ENCODE measurements at regions not wholly inside any gene's neighbourhood (a gene's known extent, or its start where the extent isn't known, plus 50 kb on each side); places are given as distances from the start of the nearest gene placed in this dataset.
"Not testable (repeated sequence)": the region's sequence is repeated elsewhere in the genome, so short reads cannot be mapped to it uniquely, and the experiment has no call there.

DNA sequence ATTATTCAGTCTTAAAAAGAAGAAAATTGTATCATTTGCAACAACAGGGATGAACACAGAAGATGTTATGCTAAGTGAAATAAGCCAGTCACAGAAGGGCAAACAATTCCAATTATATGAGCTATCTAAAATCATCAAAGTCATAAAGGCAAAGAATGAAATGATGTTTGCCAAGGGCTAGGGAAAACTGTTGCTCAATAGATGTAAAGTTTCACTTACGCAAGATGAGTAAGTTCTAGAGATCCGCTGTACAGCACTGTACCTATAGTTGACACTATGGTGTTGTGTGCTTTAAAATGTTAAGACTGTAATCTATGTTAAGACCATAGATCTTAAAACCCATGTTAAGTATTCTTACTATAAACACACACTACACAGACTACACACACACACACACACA lies 904.6 kb upstream of the LRRN3 start:
- no peak for DNase-seq (ENCODE audit: low read depth in 4 of 4, low spot score in 2 of 4)

DNA sequence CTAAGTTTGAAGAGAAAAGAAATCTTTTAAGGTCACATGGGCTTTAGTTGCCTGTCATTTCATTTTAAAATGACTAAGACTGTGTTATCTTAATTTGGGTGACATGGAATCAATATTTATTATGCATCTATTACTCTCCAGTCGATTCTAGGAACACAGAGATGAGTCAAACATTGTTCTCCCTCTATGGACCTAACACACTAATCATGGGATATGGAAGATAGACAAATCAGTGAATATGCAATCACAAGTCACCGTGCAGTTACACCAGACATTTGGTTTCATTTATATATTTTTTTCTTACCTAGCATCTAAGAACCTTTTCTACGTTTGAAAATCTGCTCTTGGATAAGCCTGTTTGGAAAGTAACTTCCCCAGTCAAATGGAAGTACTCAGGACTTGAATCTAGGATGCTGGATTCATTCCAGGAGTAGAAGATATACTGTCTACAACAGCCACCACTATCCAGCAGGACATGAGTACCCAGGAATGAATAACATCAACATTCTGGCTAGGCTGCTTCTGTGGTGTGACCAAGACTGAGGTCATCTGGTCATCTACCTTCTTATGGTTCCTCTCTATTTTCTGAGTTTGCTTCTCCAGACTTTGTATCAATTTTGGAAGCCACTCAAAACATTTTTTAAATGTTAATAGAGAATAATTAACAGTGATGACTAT lies 902.9 kb upstream of the LRRN3 start:
- DNase-seq (ENCODE audit: low read depth in 4 of 4, low spot score in 2 of 4): no peak

DNA sequence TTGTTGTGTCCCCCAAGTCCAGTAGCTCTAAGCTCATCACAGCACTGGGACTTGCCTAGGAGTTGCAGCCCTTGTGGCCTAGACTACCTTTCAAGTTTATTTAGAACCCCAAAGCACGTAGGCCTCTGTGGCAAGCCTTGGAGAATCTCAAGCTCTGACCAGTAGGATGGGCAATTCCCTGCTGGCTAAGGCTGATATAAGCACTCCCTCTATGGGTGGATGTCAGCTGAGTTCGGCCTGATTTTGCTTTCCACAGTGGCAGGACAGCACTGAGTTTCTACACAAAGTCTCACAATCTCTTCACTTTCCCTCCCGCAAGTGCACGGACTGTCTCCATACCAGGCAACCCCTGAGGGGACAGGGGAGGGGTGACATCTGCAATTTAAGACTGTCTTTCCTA lies 886.4 kb upstream of the LRRN3 start:
- DNase-seq (ENCODE audit: low read depth in 4 of 4, low spot score in 2 of 4): no peak

DNA sequence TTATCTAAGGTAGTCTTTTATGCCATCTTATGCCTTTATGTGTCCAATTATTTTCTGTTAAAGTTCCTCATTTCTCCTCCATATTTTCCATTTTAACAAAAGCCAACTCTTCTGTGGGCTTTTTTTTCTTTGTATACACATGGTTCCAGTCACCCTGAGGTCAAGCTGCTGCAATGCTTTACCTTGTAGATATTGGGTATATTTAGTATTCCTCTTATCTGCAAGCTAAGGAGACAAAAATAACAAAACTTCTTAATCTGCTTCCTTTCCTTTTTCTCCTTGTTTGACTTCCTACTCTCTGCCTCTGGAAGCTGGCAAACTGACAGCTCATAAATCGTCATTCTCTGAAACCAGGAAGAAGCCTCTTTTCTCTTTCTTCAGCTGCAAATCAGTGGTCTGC lies 885.0 kb upstream of the LRRN3 start:
- no peak for DNase-seq (ENCODE audit: low read depth in 4 of 4, low spot score in 2 of 4)

DNA sequence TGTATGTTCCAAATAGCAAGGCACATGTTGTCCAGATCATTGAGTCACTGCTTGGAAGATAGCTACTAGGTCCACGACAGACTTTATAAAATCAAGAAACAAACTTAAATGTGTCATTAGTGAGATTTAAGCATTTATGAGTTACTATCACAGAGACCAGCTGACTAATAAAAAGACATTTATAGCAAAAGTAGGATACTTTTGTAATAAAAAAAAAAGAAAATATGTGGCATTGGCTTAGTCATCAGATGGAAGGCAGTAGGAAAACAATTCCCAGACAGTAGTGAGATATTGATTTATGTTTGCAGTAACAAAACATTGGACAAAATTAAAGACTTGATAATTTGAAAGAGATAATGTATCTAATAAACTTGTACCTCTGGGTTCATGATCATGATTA lies 881.0 kb upstream of the LRRN3 start:
- no peak for DNase-seq (ENCODE audit: low read depth in 4 of 4, low spot score in 2 of 4)

DNA sequence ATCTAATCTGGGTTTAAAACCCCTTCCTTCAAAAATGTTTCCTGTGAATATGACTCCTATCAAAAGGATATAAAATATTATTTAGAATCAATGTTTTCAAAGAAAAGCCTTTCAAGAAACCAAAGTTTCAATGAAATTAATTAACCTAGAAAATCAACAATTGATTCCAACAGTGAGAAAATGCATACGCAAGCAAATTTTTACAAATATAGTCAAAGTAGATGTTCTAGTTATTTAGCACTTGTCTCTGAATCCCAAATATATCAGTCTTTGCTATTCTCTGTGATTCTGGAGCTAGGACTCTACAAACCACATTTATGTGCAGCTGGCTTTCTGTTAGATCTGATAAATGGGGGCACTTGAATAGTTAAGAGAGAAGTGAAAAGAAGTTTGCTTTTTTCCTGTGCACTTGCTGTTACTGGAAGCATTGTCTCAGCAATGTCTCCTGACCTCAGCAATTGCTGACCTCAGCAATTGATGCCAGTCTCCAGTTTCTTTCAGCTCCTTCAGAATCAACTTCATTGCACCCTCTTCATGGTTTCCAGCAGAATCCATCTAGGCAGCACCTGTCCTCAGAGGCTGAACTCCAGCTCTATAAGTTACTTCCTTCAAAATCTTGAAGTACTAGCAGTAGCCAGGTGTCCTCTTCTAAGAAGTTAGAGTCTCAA lies 879.9 kb upstream of the LRRN3 start:
- DNase-seq (ENCODE audit: low read depth in 4 of 4, low spot score in 2 of 4): no peak

DNA sequence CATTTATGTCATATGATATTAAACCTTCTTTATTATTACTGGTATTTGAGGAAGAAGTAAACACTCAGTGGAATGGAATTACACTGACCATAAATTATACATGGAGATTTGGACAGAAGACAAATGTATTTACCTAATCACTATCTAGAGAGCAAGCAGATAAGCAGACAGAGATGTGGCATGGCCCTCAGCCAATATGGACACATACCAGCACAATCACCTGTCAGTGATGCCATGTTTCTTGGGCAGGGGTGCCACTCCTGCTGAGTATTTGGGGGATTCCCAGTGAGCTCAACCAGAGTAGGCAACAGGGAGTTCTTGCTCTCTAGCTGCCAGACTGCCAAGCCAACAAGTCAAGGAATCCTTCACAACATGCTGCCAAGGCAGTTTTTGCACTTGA lies 866.3 kb upstream of the LRRN3 start:
- DNase-seq (ENCODE audit: low read depth in 4 of 4, low spot score in 2 of 4): no peak

DNA sequence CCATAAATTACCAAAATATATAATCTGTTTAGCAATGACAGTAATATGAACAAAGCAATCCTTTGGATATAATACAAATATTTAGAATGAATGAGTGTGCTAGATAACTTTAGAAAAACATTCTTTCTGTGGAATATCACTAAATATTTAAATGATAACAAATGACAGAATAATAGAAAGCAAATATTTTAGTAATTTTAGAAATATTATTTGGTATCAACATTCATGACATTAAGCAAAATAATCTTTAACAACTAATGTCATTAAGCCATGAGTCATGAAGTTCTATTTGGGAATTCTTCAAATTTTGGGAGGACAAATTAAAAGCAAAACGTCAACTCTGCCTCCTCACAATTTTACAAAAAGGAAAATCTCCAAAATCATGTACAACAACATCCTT lies 844.8 kb upstream of the LRRN3 start:
- no peak for DNase-seq (ENCODE audit: low read depth in 4 of 4, low spot score in 2 of 4)

DNA sequence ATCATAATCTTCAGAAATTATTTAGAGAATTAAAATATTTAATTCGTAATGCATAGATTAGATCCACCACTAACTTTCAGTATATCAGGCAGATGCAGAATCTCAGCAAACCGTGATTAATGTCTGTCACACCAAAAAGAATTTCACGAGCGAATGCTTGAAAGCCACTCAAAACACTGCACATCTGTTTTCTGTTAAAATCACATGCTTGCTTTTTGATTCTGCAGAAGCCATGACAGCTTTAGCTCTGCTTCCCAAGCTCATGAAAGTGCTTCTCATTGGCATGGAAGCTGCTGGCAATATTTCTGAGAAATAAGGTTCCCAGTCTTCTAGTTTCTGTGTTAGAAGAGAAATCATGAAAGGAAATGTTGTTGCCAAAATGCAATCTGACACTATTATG lies 837.8 kb upstream of the LRRN3 start:
- DNase-seq (ENCODE audit: low read depth in 4 of 4, low spot score in 2 of 4): no peak

DNA sequence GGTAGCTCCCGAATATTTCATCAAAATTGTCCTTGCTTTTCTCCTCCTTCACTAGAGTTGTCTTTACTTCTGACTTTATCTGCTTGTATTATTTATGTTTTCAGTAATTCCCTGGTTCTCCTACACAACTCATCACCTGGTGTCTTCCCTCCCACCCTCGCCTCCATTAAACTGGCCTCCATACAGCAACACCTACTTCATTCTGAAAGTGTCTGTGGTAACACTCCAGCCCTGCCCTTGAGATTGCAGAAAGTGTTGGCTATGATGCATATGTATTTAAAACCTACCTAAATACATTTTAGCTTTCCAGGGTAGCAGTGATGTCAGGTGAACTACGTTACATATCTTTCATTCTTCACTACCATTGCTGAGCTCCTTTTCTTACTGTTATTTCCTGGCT lies 833.3 kb upstream of the LRRN3 start:
- no peak for DNase-seq (ENCODE audit: low read depth in 4 of 4, low spot score in 2 of 4)

DNA sequence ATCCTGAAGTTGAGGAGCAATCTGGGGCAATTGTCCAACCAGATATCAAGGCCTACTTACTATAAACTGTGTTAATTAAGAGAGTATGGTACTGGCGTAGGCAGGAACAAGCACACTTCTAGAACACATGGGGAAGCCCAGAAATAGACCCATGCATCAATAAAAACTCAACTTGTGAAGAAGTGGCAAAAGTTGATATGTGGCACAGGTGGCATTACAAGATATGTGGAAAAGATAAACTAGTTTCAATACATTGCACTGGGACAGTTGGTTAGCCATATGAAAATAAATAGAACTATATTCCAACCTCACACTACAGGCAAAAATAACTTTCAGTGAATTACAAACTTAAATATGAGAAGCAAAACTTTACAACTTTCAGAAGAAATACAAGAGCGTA lies 828.7 kb upstream of the LRRN3 start:
- no peak for DNase-seq (ENCODE audit: low read depth in 4 of 4, low spot score in 2 of 4)

DNA sequence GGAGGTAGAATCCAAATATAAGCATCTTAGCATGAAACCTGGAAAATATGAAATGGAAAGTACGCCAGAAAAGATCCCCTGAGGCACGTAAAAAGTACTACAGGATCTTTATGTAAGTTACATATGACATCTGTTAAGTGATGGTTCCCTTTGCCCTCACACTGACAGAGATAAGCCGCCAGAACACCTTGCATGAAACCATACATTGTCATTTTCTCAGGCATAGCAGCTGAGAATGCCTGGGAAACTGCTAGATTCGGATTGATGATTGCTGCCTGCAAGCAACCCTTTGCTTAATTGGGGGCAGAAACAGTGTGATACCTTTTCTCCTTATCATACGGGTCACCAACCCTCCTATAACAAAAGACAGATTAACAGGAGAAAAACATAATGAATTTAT lies 826.6 kb upstream of the LRRN3 start:
- DNase-seq (ENCODE audit: low read depth in 4 of 4, low spot score in 2 of 4): no peak

DNA sequence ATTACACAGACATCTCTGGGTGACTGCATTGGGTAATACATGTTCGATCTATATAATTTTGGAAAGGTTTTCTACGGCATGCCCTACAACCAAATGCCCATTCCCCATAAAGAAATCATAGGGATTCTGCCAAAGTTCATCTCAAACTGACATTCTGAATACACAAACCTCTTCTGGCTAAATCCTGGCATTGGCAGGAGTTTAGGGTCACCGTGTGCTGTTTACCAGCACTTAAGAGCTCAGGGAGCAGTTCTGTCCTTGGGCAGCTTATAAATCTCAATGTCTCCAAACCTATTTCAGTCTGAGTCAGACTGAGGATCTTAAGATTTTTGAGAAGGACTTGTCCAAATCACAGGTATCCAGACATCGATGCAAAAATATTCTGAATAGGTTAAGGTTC lies 809.6 kb upstream of the LRRN3 start:
- DNase-seq (ENCODE audit: low read depth in 4 of 4, low spot score in 2 of 4): no peak

DNA sequence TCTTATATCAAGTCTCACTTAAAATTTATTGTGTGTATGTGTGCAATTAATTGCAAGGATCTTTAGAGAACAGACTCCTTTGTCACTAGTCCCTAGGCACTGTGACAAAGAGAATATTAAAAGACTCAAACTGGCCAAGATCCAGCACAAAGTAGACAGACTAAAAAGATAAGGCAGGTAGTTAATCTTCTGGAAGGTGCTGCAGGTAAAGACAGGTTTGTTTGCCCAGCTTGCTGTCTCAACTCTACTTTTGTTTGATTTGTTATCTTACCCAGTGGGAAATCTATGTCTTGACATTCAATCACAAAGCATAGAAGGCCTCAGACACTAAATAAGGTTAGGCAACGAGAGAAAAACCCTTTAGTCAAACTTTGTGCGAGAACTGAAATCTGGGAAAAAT lies 807.9 kb upstream of the LRRN3 start:
- no peak for DNase-seq (ENCODE audit: low read depth in 4 of 4, low spot score in 2 of 4)

DNA sequence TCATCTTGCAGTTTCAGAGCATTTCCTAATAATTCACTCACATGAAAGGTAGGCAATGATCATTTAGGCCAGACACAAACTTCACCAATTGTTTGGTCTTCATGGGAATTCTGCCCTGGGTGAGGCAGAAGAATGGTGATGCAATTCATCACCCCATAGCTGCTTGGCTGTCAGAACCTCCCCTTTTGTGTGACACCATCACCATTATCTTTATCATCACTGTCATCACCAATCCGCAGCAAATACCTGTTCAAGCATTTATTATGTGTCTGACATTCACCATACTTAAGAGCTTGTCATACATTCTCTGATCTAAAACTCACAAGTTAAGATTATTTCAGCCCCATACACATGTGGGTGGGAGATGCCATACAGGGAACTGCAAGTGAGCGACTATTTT lies 799.5 kb upstream of the LRRN3 start:
- DNase-seq (ENCODE audit: low read depth in 4 of 4, low spot score in 2 of 4): no peak

DNA sequence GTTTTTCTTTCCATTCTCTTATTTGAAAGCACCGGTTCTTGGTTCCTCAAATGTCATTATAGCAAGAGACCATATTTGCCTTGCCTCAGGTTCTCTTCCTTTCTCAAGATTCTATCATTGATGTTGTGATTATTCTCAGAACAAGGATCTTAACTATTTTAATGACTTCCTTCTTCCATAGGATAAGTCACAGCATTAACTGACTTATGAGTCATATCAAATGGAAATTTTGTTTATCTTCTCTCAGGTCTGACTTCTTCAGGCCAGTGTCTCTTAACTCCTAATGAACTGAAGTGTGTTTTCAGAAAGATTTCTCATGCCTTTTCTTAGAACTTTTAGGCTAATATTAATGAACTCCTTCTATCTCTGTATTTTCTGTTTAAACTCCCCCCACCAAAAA lies 794.6 kb upstream of the LRRN3 start:
- no peak for DNase-seq (ENCODE audit: low read depth in 4 of 4, low spot score in 2 of 4)

DNA sequence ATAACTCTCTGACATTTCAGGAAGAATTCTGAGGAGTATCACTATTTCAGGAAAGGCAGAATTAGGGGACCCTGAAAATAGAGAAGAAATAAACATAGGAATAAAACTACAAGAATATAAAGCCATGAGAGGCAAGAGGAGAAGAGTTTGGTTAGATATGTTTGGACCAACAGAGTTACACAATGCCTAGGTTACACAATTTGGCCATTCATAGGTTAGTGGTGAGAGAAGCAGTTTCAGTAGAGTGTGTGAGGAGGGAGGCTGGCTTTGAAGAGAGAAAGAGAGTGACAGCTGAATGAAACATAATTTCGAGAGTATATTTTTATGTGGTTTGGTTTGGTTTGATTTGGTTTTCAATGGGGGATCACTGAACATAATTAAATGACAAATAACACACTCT lies 783.2 kb upstream of the LRRN3 start:
- DNase-seq (ENCODE audit: low read depth in 4 of 4, low spot score in 2 of 4): no peak

DNA sequence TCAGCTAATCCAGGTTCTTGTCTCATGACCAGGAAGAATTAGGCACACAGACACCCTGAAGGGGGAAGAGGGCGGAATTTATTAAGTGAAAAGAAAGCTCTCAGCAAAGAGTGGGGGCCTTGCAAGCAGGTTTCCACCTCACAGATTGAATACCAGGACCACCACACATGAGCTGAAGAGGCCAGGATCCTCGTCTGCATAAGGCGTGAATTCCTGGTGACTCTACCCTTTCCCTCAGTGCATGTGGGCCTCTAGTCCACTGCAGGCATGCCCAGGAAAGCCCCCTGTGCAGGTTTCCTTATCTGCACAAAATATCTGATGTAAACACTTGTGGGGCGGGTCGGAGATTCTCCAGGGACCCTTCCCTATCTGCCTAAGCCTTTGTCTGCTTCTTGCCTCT lies 782.1 kb upstream of the LRRN3 start:
- no peak for DNase-seq (ENCODE audit: low read depth in 4 of 4, low spot score in 2 of 4)

DNA sequence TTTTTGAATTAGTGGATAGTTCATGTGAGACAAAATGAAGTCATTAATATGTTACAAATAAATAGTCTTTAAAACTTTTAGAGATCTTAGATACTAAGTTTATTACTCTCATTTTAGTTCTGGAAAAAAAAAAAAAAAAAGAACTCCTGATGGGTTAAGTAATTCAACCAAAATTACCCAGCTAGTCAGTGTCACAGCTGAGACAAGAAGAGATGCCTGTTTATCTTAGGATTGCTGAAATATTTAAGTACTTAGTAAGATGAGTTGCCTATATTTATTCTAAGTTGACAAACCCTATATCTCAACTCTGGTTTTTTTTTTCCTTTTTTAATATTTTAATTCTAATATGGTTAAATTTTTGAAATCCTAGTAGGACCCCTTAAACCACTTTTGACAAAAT lies 781.0 kb upstream of the LRRN3 start:
- no peak for DNase-seq (ENCODE audit: low read depth in 4 of 4, low spot score in 2 of 4)

DNA sequence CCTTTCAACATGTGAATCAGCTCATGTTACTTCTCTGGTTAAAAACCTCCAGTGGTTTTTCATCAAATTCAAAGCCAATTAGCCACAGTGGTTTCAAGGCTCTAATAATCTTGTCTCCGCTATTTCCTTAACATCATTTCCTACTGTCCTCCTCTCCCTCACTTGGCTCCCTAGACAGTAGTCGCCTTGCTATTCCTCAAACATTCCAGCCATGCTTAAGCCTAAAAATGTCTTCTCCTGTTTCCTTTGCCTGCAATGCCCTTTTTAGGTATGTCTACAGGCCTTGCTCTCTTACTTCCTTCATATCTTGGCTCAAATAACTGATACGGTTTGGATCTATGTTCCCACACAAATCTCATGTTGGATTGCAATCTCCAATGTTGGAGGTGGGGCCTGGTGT lies 779.4 kb upstream of the LRRN3 start:
- DNase-seq (ENCODE audit: low read depth in 4 of 4, low spot score in 2 of 4): no peak

DNA sequence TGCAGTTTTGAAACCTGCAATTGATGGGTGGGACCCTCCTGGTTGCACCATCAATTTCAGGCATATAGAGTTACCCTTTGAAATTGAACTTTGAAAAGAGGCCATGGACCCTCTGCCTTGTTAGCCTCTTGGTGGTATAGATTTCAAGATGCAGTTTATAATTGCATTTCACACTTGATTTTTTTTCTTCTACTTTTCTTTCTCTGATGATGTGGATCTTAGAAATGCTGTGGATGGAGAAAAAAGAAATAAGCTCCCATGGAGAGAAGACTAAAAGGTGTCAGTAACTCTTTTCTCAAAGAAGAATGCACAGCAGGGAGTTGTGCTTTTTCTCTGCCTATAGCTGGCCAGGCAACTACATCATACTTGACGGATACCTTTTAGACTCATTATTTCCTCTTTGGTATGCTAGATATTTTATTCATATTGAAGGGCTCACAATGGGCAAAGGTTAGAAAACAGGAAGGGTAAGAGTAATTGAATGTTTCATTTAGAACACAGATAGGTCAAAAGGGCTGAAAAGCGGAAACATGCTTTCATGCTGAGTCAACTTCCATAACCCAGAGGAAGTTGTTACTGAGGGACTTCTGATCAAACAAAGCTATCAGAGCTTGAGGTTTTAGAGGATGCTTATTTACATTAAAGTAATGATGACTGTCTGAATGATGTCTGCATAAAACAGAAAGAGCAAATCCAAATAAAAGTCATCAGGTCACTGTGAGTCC lies 773.2 kb upstream of the LRRN3 start:
- peak in 2 of 4 donors; percentile 2 to 3 for DNase-seq (ENCODE audit: low read depth in 4 of 4, low spot score in 2 of 4)

DNA sequence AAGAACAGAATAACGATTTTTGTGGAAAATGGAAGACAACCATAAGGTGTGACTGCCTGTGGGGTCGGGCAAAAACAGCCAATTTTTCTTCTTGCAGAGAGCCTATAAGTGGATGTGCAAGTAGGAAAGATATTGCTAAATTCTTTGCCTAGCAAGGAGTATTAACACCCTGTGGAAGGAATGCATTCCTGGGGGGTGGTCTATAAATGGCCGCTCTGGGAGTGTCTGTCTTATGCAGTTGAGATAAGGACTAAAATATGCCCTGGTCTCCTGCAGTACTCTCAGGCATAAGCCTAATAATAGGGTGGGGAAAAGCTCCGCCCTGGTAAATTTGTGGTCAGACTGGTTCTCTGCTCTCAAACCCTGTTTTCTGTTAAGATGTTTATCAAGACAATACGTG lies 770.6 kb upstream of the LRRN3 start:
- DNase-seq (ENCODE audit: low read depth in 4 of 4, low spot score in 2 of 4): not testable (repeated sequence)
